Breast epithelium (tissue), 4 donors: ENCODE measurements at regions not wholly inside any gene's neighbourhood (a gene's known extent, or its start where the extent isn't known, plus 50 kb on each side); places are given as distances from the start of the nearest gene placed in this dataset.

Source experiments
- DNase-seq, 2 donors: peaks; one replicate each; pipeline ENCODE4 v3.0.0-alpha.2; 2019; ENCODE audit warnings: low spot score in 2 of 2
- H3K27ac ChIP-seq, 2 donors: fragments of 200-600 bp; sonication (generic) in 1 of 2; one replicate each; pipeline ENCODE4 v1.5.1; 2016 to 2019; ENCODE audit warnings: mild to moderate bottlenecking in 1 of 2
- H3K27me3 ChIP-seq, 2 donors: fragments of 200-600 bp; sonication (generic) in 1 of 2; one replicate each; pipeline versions ENCODE4 v1.5.1 to v1.6.0; 2017 to 2019; ENCODE audit warnings: control low read depth in 1 of 2, mild to moderate bottlenecking in 1 of 2
- H3K36me3 ChIP-seq: fragments of 200-600 bp; one replicate; pipeline ENCODE4 v1.5.1; 2019
- H3K4me1 ChIP-seq, 2 donors: fragments of 200-600 bp; sonication (generic); one replicate each; pipeline ENCODE4 v1.5.1; 2016 to 2019; ENCODE audit warnings: control low read depth in 1 of 2
- H3K4me3 ChIP-seq, 3 donors: fragments of 200-600 bp; sonication (generic); 1 replicate in 2 of 3; 2 replicates in 1 of 3; pipeline ENCODE4 v1.5.1; 2016 to 2019; ENCODE audit warnings: mild to moderate bottlenecking in 3 of 3, moderate library complexity in 2 of 3
- H3K9me3 ChIP-seq, 2 donors: fragments of 200-600 bp; sonication (generic) in 1 of 2; one replicate each; pipeline ENCODE4 v1.5.1; 2016 to 2019; ENCODE audit warnings: control low read depth in 1 of 2
- POLR2A ChIP-seq: fragments of 450-650 bp; IDR thresholded peaks from one replicate; pipeline ENCODE4 v1.6.1; 2016; ENCODE audit warnings: antibody characterized with exemption, mild to moderate bottlenecking, moderate library complexity
- POLR2AphosphoS5 ChIP-seq, 3 donors: sonication (generic); formaldehyde crosslinking; IDR thresholded peaks; one replicate each; pipeline ENCODE4 v1.6.1; 2017; ENCODE audit warnings: antibody characterized with exemption in 3 of 3
- intact Hi-C: fragments of 100-400 bp; cut with DNase I; formaldehyde crosslinking; loops from one replicate; pipeline ENCODE4 v1.15.1; 2023; ENCODE audit warnings: low total_unique reads
- TF ChIP-seq, protein P1 (sequence below), 3 donors: fragments of 450-650 bp; IDR thresholded peaks; one replicate each; pipeline ENCODE4 v1.5.1; 2016 to 2017; ENCODE audit warnings: antibody characterized with exemption in 3 of 3, mild to moderate bottlenecking in 3 of 3, moderate library complexity in 3 of 3

DNA sequence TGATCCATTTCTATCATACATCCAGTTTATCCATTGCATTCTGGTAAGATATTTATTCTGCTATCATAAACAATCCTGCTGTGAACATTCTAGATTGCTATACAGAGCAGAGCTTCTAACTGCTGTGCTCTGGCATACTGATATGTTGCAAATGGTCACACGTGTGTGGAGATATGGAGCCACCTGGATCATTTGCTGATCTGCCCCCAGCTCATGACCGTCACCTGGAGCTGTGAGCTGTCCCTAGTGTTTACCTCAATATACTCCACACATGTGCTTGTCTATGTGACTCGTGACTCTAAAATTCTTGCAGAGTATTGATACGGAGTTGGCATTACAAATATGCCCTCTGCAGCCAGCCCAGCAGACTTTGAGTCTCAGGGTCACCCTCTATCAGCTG is 164.5 kb upstream of the ZFHX3 start:
- H3K4me3 ChIP-seq = no peak overlapping the region

DNA sequence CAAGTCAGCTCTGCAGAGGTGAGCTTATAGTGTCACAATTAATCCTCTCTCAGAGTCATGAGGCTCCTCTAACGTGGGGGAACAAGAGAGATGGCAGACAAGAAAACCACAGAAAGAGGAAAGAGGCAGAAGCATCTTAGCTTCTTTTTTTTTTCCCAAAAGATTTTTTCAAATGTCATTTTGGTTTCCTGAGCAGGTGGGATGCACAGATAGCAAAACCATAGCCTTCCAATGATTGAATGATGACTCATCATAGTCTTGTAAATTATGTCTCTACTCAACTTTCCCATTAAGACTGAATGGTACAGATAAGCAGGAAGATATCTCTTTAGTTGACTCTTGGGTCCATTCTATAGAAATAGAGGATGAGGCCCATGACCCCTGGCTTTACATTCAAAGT is 162.8 kb upstream of the ZFHX3 start:
- DNase-seq = no peak
- no peak overlapping the region for H3K4me3 ChIP-seq
- H3K27me3 ChIP-seq = no peaks in the 10 kb centered on the region
- TF ChIP-seq, protein P1, sequence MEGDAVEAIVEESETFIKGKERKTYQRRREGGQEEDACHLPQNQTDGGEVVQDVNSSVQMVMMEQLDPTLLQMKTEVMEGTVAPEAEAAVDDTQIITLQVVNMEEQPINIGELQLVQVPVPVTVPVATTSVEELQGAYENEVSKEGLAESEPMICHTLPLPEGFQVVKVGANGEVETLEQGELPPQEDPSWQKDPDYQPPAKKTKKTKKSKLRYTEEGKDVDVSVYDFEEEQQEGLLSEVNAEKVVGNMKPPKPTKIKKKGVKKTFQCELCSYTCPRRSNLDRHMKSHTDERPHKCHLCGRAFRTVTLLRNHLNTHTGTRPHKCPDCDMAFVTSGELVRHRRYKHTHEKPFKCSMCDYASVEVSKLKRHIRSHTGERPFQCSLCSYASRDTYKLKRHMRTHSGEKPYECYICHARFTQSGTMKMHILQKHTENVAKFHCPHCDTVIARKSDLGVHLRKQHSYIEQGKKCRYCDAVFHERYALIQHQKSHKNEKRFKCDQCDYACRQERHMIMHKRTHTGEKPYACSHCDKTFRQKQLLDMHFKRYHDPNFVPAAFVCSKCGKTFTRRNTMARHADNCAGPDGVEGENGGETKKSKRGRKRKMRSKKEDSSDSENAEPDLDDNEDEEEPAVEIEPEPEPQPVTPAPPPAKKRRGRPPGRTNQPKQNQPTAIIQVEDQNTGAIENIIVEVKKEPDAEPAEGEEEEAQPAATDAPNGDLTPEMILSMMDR (IDR thresholded peaks at IDR 0.05) = no peak
- TF ChIP-seq POLR2A = no peak
- no peak for TF ChIP-seq POLR2AphosphoS5 (IDR thresholded peaks at IDR 0.05)
- no peaks in the 10 kb centered on the region for H3K9me3 ChIP-seq
- no peaks in the 10 kb centered on the region for H3K4me1 ChIP-seq
- intact Hi-C loops = no loop called here
- H3K36me3 ChIP-seq = no peaks in the 10 kb centered on the region
- H3K27ac ChIP-seq = no peak overlapping the region

More for the DNA sequence above, 164.5 kb upstream of the ZFHX3 start:
- DNase-seq = no peak
- TF ChIP-seq POLR2A = no peak
- no peaks in the 10 kb centered on the region for H3K36me3 ChIP-seq
- H3K27ac ChIP-seq = no peak overlapping the region
- H3K4me1 ChIP-seq = no peaks in the 10 kb centered on the region
- intact Hi-C loops = no loop called here
- no peaks in the 10 kb centered on the region for H3K9me3 ChIP-seq
- H3K27me3 ChIP-seq = no peaks in the 10 kb centered on the region

DNA sequence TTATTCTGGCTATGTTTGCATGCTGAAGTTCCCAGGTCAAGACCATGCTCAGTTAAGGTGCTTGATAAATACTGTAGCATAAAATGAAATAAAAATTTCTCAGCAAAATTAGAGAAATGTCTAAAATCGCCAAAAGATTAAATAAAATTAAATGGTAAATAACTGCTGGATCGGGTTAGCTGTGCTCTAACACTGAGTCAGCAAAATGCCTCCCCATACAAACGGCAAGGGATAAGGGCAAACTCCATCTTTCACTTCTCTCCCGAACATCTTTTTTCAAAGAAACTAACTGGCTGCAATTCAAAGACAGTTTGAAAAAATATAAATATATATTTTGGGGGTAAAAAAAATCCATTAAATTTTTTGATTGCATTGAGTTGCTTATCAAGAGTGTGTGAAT is 162.2 kb upstream of the ZFHX3 start:
- Histone ChIP-seq H3K36me3 (no peaks in the 10 kb centered on the region), H3K4me3 (no peak overlapping the region), H3K27me3 (no peaks in the 10 kb centered on the region), H3K27ac (no peak overlapping the region), H3K4me1 (no peaks in the 10 kb centered on the region), H3K9me3 (no peaks in the 10 kb centered on the region)
- TF ChIP-seq, protein P1 (IDR thresholded peaks at IDR 0.05) = no peak
- TF ChIP-seq POLR2AphosphoS5 (IDR thresholded peaks at IDR 0.05) = no peak
- TF ChIP-seq POLR2A = no peak
- no peak for DNase-seq
- intact Hi-C loops = no loop called here

DNA sequence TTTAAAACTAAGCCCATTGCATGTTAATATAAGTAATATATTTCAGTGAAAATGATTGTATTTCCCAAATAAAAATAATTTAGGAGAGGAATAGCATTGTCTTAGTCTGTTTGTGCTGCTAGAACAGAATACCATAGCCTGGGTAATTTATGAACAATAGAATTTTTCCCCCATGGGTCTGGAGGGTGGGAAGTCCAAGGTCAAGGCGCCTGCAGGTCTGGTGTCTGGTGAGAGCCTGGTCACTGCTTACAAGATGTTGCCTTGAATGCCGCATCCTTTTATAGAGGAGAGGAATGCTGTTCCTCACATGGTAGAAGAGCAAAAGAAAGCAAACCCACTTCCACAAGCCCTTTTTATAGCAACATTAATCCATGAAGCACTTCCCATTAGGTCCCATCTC is 161.3 kb upstream of the ZFHX3 start:
- intact Hi-C loops = no loop called here
- H3K9me3 ChIP-seq = no peaks in the 10 kb centered on the region

DNA sequence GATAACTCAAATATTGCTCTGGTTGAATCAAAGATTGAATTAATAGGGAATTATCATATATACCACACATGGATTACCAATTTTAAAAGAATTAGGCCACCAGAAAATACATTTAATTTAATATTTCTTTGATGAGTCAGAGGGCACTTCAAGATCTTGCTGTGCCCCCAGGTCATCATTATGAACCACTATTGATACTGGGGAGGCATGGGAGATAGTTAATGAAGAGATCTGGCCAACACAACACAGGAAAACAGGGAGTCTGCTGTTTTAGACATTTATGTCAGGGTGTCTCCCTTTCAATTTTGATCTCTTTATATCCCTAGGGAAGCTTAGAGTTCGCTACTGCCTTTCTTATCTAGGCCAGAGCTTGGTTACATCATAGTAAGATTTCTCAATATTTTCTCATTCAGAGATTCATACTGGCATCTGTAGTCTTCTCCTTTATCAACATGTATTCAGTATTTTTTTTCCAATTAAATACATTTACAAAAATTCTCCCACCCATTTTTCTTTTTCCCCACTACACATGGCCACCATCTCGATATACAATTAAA is 158.3 kb upstream of the ZFHX3 start:
- no peak for DNase-seq
- Histone ChIP-seq H3K27ac (no peak overlapping the region), H3K4me1 (no peaks in the 10 kb centered on the region), H3K36me3 (no peaks in the 10 kb centered on the region), H3K4me3 (no peak overlapping the region), H3K27me3 (peaks cover 0 to 3% of the 10 kb centered on the region in 2 donors), H3K9me3 (no peaks in the 10 kb centered on the region)
- intact Hi-C loops = no loop called here
- no peak for TF ChIP-seq POLR2AphosphoS5 (IDR thresholded peaks at IDR 0.05)
- TF ChIP-seq, protein P1 (IDR thresholded peaks at IDR 0.05) = no peak
- no peak for TF ChIP-seq POLR2A

More for the DNA sequence above, 161.3 kb upstream of the ZFHX3 start:
- Histone ChIP-seq H3K36me3 (no peaks in the 10 kb centered on the region), H3K4me3 (no peak overlapping the region), H3K4me1 (no peaks in the 10 kb centered on the region), H3K27ac (no peak overlapping the region), H3K27me3 (peaks cover 0 to 3% of the 10 kb centered on the region in 2 donors)
- no peak for DNase-seq
- TF ChIP-seq, protein P1 (IDR thresholded peaks at IDR 0.05) = no peak
- TF ChIP-seq POLR2A = no peak
- no peak for TF ChIP-seq POLR2AphosphoS5 (IDR thresholded peaks at IDR 0.05)
